ENCODE measurements at regions not wholly inside any gene's neighbourhood (a gene's known extent, or its start where the extent isn't known, plus 50 kb on each side); places are given as distances from the start of the nearest gene placed in this dataset.

- H3K27me3 ChIP-seq: no peaks in the 10 kb centered on the region
- H3K36me3 ChIP-seq (replicated peaks in 1 of 2): no peaks in the 10 kb centered on the region
- WGBS, 4 donors: 89 to 92% (median 91%) methylated on average over 5 of the region's 5 CpGs
- no peak overlapping the region for H3K4me3 ChIP-seq
- no peaks in the 10 kb centered on the region for H3K9me3 ChIP-seq (replicated peaks in 1 of 3)
- TF ChIP-seq POLR2A (IDR thresholded peaks at IDR 0.05) (no peak), CTCF (IDR thresholded peaks at IDR 0.05) (no peak)
- DNase-seq: no peak
- H3K27ac ChIP-seq: no peak overlapping the region
- H3K4me1 ChIP-seq (replicated peaks in 1 of 2): no peaks in the 10 kb centered on the region
- intact Hi-C loops (cut with DNase I): no loop called here
These were observed 722.7 kb downstream of the EPHA4 start for GRCh38 chr2:220849433-220849832.

GRCh38 chr2:220850116-220850515, 722.0 kb downstream of the EPHA4 start:
- H3K36me3 ChIP-seq (replicated peaks in 1 of 2): no peaks in the 10 kb centered on the region
- 46 to 65% (median 57%) methylated on average over 3 of the region's 3 CpGs for WGBS, 4 donors
- no peaks in the 10 kb centered on the region for H3K27me3 ChIP-seq
- no peak overlapping the region for H3K27ac ChIP-seq
- H3K4me3 ChIP-seq: no peak overlapping the region
- intact Hi-C loops (cut with DNase I): no loop called here
- no peaks in the 10 kb centered on the region for H3K4me1 ChIP-seq (replicated peaks in 1 of 2)
- H3K9me3 ChIP-seq (replicated peaks in 1 of 3): no peaks in the 10 kb centered on the region
- no peak for DNase-seq
- TF ChIP-seq CTCF (IDR thresholded peaks at IDR 0.05) (no peak), POLR2A (IDR thresholded peaks at IDR 0.05) (no peak)

- DNase-seq: no peak
- WGBS, 4 donors: 50 to 77% (median 70%) methylated on average over 2 of the region's 2 CpGs
- no peaks in the 10 kb centered on the region for H3K9me3 ChIP-seq (replicated peaks in 1 of 3)
- no peak overlapping the region for H3K4me3 ChIP-seq
- H3K36me3 ChIP-seq (replicated peaks in 1 of 2): no peaks in the 10 kb centered on the region
- no peak overlapping the region for H3K27ac ChIP-seq
- no peak for TF ChIP-seq CTCF (IDR thresholded peaks at IDR 0.05)
- no peak for TF ChIP-seq POLR2A (IDR thresholded peaks at IDR 0.05)
- intact Hi-C loops (cut with DNase I): no loop called here
- no peaks in the 10 kb centered on the region for H3K4me1 ChIP-seq (replicated peaks in 1 of 2)
- H3K27me3 ChIP-seq: no peaks in the 10 kb centered on the region
These were observed 716.8 kb downstream of the EPHA4 start for GRCh38 chr2:220855296-220855695.

GRCh38 chr2:220856486-220856885, 715.6 kb downstream of the EPHA4 start:
- Histone ChIP-seq H3K27me3 (no peaks in the 10 kb centered on the region), H3K4me1 (replicated peaks in 1 of 2) (no peaks in the 10 kb centered on the region), H3K4me3 (no peak overlapping the region), H3K27ac (no peak overlapping the region), H3K9me3 (replicated peaks in 1 of 3) (no peaks in the 10 kb centered on the region), H3K36me3 (replicated peaks in 1 of 2) (no peaks in the 10 kb centered on the region)
- no peak for TF ChIP-seq POLR2A (IDR thresholded peaks at IDR 0.05)
- no peak for TF ChIP-seq CTCF (IDR thresholded peaks at IDR 0.05)
- 85 to 91% (median 89%) methylated on average over 2 of the region's 2 CpGs for WGBS, 4 donors
- no peak for DNase-seq
- intact Hi-C loops (cut with DNase I): no loop called here
